H4 (cell line): ENCODE measurements at regions not wholly inside any gene's neighbourhood (a gene's known extent, or its start where the extent isn't known, plus 50 kb on each side); places are given as distances from the start of the nearest gene placed in this dataset.

Experiments used
- DNase-seq: peaks from one replicate; pipeline ENCODE4 v3.0.0-alpha.2; 2015; ENCODE audit warnings: low spot score

GRCh38 chr12:34344851-34345522 is 322.7 kb downstream of the ALG10 start:
- DNase-seq = no peak

- DNase-seq = no peak
These were observed 323.5 kb downstream of the ALG10 start for GRCh38 chr12:34345801-34346200.

GRCh38 chr12:34346372-34347034 is 324.2 kb downstream of the ALG10 start:
- DNase-seq = no peak

GRCh38 chr12:34347367-34347766 is 325.1 kb downstream of the ALG10 start:
- peak; percentile 10 for DNase-seq

- DNase-seq = no peak
These were observed 325.8 kb downstream of the ALG10 start for GRCh38 chr12:34348064-34348463.

GRCh38 chr12:34348836-34349672 is 326.8 kb downstream of the ALG10 start:
- DNase-seq = no peak

- DNase-seq = no peak
These were observed 327.3 kb downstream of the ALG10 start for GRCh38 chr12:34349673-34349961.

GRCh38 chr12:34350092-34351041 is 328.1 kb downstream of the ALG10 start:
- no peak for DNase-seq

- DNase-seq = no peak
These were observed 329.8 kb downstream of the ALG10 start for GRCh38 chr12:34352098-34352497.

GRCh38 chr12:34354239-34355200 is 332.2 kb downstream of the ALG10 start:
- DNase-seq = no peak

- no peak for DNase-seq
These were observed 334.1 kb downstream of the ALG10 start for GRCh38 chr12:34356233-34356987.

- no peak for DNase-seq
These were observed 335.5 kb downstream of the ALG10 start for GRCh38 chr12:34357791-34358190.

- no peak for DNase-seq
These were observed 335.9 kb downstream of the ALG10 start for GRCh38 chr12:34358198-34358597.

GRCh38 chr12:34361721-34362316 is 339.5 kb downstream of the ALG10 start:
- DNase-seq = no peak

GRCh38 chr12:34363050-34363673 is 340.9 kb downstream of the ALG10 start:
- DNase-seq = no peak

- DNase-seq = no peak
These were observed 345.8 kb downstream of the ALG10 start for GRCh38 chr12:34368079-34368478.

GRCh38 chr12:34371050-34371449 is 348.8 kb downstream of the ALG10 start:
- DNase-seq = no peak

GRCh38 chr12:34372003-34372402 is 349.7 kb downstream of the ALG10 start:
- no peak for DNase-seq

- DNase-seq = no peak
These were observed 351.6 kb downstream of the ALG10 start for GRCh38 chr12:34373926-34374325.
